Spleen (tissue), 11 donors: ENCODE measurements at regions not wholly inside any gene's neighbourhood (a gene's known extent, or its start where the extent isn't known, plus 50 kb on each side); places are given as distances from the start of the nearest gene placed in this dataset.

Experiments used
- DNase-seq: peaks from one replicate; pipeline ENCODE4 v3.0.0-alpha.2; 2020
- H3K27ac ChIP-seq, 8 donors: fragments of 200-600 bp; sonication (generic) in 7 of 8; 1 replicate in 4 of 8; 2 replicates in 4 of 8; pipeline versions ENCODE4 v1.5.0 to v1.8.0; 2016 to 2021; ENCODE audit warnings: inconsistent platforms in 4 of 8, mild to moderate bottlenecking in 4 of 8, moderate library complexity in 1 of 8
- H3K27me3 ChIP-seq, 7 donors: fragments of 200-600 bp; sonication (generic) in 6 of 7; replicated peaks in 1 of 7; 1 replicate in 4 of 7; 2 replicates in 3 of 7; pipeline versions ENCODE4 v1.5.0 to v1.8.0; 2016 to 2021; ENCODE audit warnings: inconsistent platforms in 3 of 7, mild to moderate bottlenecking in 1 of 7
- H3K36me3 ChIP-seq, 6 donors: fragments of 200-600 bp; sonication (generic) in 5 of 6; 1 replicate in 4 of 6; 2 replicates in 2 of 6; pipeline versions ENCODE4 v1.5.0 to v1.8.0; 2016 to 2021; ENCODE audit warnings: inconsistent platforms in 2 of 6
- H3K4me1 ChIP-seq, 6 donors: fragments of 200-600 bp; sonication (generic) in 5 of 6; 1 replicate in 3 of 6; 2 replicates in 3 of 6; pipeline versions ENCODE4 v1.5.0 to v1.8.0; 2016 to 2021; ENCODE audit warnings: inconsistent platforms in 3 of 6
- H3K4me3 ChIP-seq, 8 donors: fragments of 200-600 bp; sonication (generic) in 7 of 8; 1 replicate in 4 of 8; 2 replicates in 4 of 8; pipeline versions ENCODE4 v1.5.0 to v1.8.0; 2016 to 2021; ENCODE audit warnings: inconsistent platforms in 4 of 8, mild to moderate bottlenecking in 4 of 8, moderate library complexity in 2 of 8
- H3K9me3 ChIP-seq, 8 donors: fragments of 200-600 bp; sonication (generic) in 7 of 8; 1 replicate in 4 of 8; 2 replicates in 4 of 8; pipeline versions ENCODE4 v1.5.0 to v1.8.0; 2016 to 2021; ENCODE audit warnings: inconsistent platforms in 4 of 8
- POLR2A ChIP-seq, 3 donors: fragments of 450-650 bp; IDR thresholded peaks; one replicate each; pipeline ENCODE4 v1.5.1; 2017; ENCODE audit warnings: antibody characterized with exemption in 3 of 3, mild to moderate bottlenecking in 1 of 3
- POLR2AphosphoS5 ChIP-seq, 3 donors: sonication (generic); formaldehyde crosslinking; IDR thresholded peaks; one replicate each; pipeline ENCODE4 v1.5.1; 2017; ENCODE audit warnings: antibody characterized with exemption in 3 of 3
- WGBS, 5 donors: extraction: QIAGEN DNeasy Blood & Tissue Kit in 3 of 5; methylation state at CpG; one replicate each; pipeline versions ENCODE4 v1.1.5 to v1.1.7; 2013 to 2018; 5-methylcytosine and 5-hydroxymethylcytosine counted together
- intact Hi-C: fragments of 100-400 bp; cut with DNase I; formaldehyde crosslinking; loops from one replicate; pipeline ENCODE4 v1.15.0; 2023; ENCODE audit warnings: low total_unique reads
- TF ChIP-seq, protein P1 (sequence below), 11 experiments: fragments of 200-600 bp in 7 of 11; fragments of 450-650 bp in 4 of 11; sonication (generic) in 4 of 11; IDR thresholded peaks in 8 of 11; conservative IDR thresholded peaks in 3 of 11; 1 replicate in 7 of 11; 2 replicates in 4 of 11; pipeline versions ENCODE4 v1.4.0 to v1.8.0; 2016 to 2021; ENCODE audit warnings: antibody characterized with exemption in 11 of 11, inconsistent platforms in 4 of 11, mild to moderate bottlenecking in 1 of 11
- donor health status: healthy with polysubstance abuse.
- donor health status: DM: no; HTN: no; CAD: no; lungs with moderate emphysema.
- donor health status: DM: no; HTN: no; CAD: no.
- donor health status: Bipolar disorder and iron deficiency.
- donor health status: healthy.
- donor health status: DM: no; HTN: no; CAD: no.
- donor health status: DM: yes; HTN: yes; CAD: no.

DNA sequence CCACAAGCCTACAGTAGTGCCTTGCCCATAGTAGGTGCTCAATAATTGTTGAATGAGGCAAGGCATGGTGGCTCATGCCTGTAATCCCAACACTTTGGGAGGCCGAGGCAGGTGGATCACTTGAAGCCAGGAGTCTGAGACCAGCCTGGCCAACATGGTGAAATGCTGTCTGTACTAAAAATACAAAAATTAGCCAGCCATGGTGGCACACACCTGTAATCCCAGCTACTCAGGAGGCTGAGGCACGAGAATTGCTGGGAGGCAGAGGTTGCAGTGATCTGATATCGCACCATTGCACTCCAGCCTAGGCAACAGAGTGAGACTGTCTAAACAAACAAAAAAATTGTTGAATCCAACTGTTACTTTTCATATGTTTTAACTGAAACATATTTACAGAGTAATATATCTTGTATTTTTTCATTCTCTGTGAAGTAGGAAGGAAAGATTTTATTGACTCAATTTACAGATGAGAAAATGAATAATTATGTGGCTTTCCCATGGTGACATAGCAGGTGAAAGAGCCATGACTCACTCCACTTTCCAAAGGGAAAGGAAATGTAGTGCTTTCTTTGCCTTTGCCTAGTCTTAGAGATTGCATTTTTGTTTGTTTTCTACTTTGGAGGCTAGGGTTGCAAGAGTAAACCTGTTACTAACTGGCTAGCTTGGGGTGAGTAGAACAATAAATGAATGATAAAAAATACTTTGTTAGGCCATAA is 95.4 kb upstream of the SLC38A4 start:
- DNase-seq: no peak
- intact Hi-C loops: no loop called here
- Histone ChIP-seq H3K4me1 (peaks cover 0 to 5% (median 0%) of the 10 kb centered on the region in 6 donors), H3K27ac (no peak overlapping the region), H3K27me3 (no peaks in the 10 kb centered on the region), H3K9me3 (no peaks in the 10 kb centered on the region), H3K4me3 (no peak overlapping the region), H3K36me3 (no peaks in the 10 kb centered on the region)
- TF ChIP-seq POLR2A (IDR thresholded peaks at IDR 0.05): no peak
- TF ChIP-seq, protein P1, sequence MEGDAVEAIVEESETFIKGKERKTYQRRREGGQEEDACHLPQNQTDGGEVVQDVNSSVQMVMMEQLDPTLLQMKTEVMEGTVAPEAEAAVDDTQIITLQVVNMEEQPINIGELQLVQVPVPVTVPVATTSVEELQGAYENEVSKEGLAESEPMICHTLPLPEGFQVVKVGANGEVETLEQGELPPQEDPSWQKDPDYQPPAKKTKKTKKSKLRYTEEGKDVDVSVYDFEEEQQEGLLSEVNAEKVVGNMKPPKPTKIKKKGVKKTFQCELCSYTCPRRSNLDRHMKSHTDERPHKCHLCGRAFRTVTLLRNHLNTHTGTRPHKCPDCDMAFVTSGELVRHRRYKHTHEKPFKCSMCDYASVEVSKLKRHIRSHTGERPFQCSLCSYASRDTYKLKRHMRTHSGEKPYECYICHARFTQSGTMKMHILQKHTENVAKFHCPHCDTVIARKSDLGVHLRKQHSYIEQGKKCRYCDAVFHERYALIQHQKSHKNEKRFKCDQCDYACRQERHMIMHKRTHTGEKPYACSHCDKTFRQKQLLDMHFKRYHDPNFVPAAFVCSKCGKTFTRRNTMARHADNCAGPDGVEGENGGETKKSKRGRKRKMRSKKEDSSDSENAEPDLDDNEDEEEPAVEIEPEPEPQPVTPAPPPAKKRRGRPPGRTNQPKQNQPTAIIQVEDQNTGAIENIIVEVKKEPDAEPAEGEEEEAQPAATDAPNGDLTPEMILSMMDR (IDR thresholded peaks at IDR 0.05 in 8 of 11, conservative IDR thresholded peaks at IDR 0.05 in 3 of 11): no peak
- no peak for TF ChIP-seq POLR2AphosphoS5 (IDR thresholded peaks at IDR 0.05)
- WGBS, 5 donors: 81 to 90% (median 84%) methylated on average over 3 of the region's 3 CpGs

DNA sequence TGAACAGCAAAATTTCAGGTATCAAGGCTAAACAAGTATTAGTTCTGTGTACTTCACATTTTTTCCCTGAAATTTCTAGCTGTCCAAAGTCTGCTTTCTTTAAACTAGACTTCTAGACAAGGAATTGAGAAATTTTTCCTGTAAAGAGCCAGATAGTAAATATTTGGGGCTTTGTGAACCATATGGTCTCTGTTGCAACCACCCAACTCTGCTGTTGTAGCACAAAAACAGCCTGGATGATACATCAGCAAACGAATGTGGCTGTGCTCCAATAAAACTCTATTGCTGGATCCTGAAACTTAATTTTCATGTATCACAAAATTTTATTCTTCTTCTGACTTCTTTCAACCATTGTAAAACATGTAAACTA is 96.0 kb upstream of the SLC38A4 start:
- H3K27me3 ChIP-seq: no peaks in the 10 kb centered on the region
- H3K36me3 ChIP-seq: no peaks in the 10 kb centered on the region
- intact Hi-C loops: no loop called here
- no peak overlapping the region for H3K4me3 ChIP-seq
- H3K4me1 ChIP-seq: peaks cover 0 to 5% (median 0%) of the 10 kb centered on the region in 6 donors
- TF ChIP-seq, protein P1 (IDR thresholded peaks at IDR 0.05 in 8 of 11, conservative IDR thresholded peaks at IDR 0.05 in 3 of 11): no peak
- no peak for TF ChIP-seq POLR2A (IDR thresholded peaks at IDR 0.05)
- TF ChIP-seq POLR2AphosphoS5 (IDR thresholded peaks at IDR 0.05): no peak
- DNase-seq: no peak
- H3K9me3 ChIP-seq: no peaks in the 10 kb centered on the region
- no peak overlapping the region for H3K27ac ChIP-seq
- WGBS, 5 donors: 50 to 83% (median 79%) methylated on average over 1 of the region's 1 CpG

DNA sequence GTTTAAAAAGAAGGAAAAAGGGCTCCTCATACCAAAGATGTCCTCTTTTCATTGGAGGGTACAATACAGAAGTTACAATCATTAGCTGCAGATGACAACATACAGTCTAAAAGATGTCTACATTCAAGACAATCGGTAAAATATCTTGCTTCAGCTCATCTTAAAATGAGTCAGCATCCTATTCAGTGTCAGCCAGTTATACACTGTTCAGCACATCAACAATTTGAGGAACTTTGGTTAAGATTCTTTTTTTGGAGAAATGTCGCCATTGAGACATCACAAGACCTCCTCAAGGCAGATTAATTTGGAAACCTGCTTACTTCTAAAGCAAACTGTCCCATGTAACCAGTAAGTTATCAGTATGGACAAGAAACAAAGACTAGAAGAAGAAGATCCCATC is 100.7 kb upstream of the SLC38A4 start:
- H3K4me1 ChIP-seq: no peaks in the 10 kb centered on the region
- intact Hi-C loops: no loop called here

DNA sequence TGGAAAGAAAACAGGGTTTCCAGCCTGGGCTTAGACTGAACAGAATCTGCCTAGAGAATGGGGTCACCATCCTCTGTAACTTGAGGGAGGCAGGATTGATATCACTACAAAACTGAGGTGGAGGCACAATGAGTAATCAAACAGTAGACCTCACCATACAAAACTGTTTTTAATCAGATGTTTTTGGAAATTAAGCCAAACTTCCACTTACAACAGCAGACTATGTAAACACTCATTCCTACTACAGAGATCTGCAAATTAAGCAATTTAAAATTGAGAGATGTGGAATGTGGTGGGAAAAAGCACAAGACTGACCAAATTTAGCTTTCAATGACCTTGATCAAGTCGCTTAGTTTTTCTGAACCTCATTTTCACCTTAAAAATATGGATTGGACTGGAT is 104.3 kb upstream of the SLC38A4 start:
- TF ChIP-seq POLR2A (IDR thresholded peaks at IDR 0.05) (no peak), POLR2AphosphoS5 (IDR thresholded peaks at IDR 0.05) (no peak)
- TF ChIP-seq, protein P1 (IDR thresholded peaks at IDR 0.05 in 8 of 11, conservative IDR thresholded peaks at IDR 0.05 in 3 of 11): no peak
- Histone ChIP-seq H3K4me1 (no peaks in the 10 kb centered on the region), H3K36me3 (no peaks in the 10 kb centered on the region), H3K4me3 (no peak overlapping the region), H3K9me3 (no peaks in the 10 kb centered on the region), H3K27ac (no peak overlapping the region), H3K27me3 (no peaks in the 10 kb centered on the region)
- no peak for DNase-seq
- WGBS, 5 donors: 74 to 89% (median 83%) methylated on average over 1 of the region's 1 CpG
- intact Hi-C loops: no loop called here

More for the DNA sequence above, 100.7 kb upstream of the SLC38A4 start:
- Histone ChIP-seq H3K4me3 (no peak overlapping the region), H3K27ac (no peak overlapping the region), H3K27me3 (no peaks in the 10 kb centered on the region), H3K36me3 (no peaks in the 10 kb centered on the region), H3K9me3 (no peaks in the 10 kb centered on the region)
- WGBS, 5 donors: 27 to 67% (median 57%) methylated on average over 2 of the region's 2 CpGs
- DNase-seq: no peak
- TF ChIP-seq POLR2AphosphoS5 (IDR thresholded peaks at IDR 0.05) (no peak), POLR2A (IDR thresholded peaks at IDR 0.05) (no peak)
- TF ChIP-seq, protein P1 (IDR thresholded peaks at IDR 0.05 in 8 of 11, conservative IDR thresholded peaks at IDR 0.05 in 3 of 11): no peak
